OCI-LY1 (cell line): ENCODE measurements at regions not wholly inside any gene's neighbourhood (a gene's known extent, or its start where the extent isn't known, plus 50 kb on each side); places are given as distances from the start of the nearest gene placed in this dataset.

ENCODE experiments used
- CTCF ChIP-seq: fragments of 200-600 bp; sonication (generic), shearing (Covaris generic); IDR thresholded peaks from 2 replicates; pipeline ENCODE4 v1.5.1; 2017; ENCODE audit warnings: mild to moderate bottlenecking, antibody characterized with exemption, low read length, moderate library complexity, mixed read lengths
- EZH2 ChIP-seq: fragments of 200-600 bp; sonication (generic), shearing (Covaris generic); IDR thresholded peaks from 2 replicates; pipeline ENCODE4 v1.8.0; 2017; ENCODE audit warnings: borderline replicate concordance, mixed run types, mild to moderate bottlenecking, antibody characterized with exemption, low read length, moderate library complexity, mixed read lengths

- TF ChIP-seq CTCF (no peak), EZH2 (no peak)
These were observed 343.2 kb upstream of the TNP1 start for GRCh38 chr2:217203086-217203485.
